GM12872 (cell line): ENCODE measurements at regions not wholly inside any gene's neighbourhood (a gene's known extent, or its start where the extent isn't known, plus 50 kb on each side); places are given as distances from the start of the nearest gene placed in this dataset.

Experiments used
- CTCF ChIP-seq: IDR thresholded peaks from 3 replicates; pipeline ENCODE4 v1.5.1; 2011; ENCODE audit warnings: low read depth, mild to moderate bottlenecking, low read length, moderate library complexity; ENCODE audit not compliant: insufficient read depth

- TF ChIP-seq CTCF, result no peak
These were observed 345.9 kb downstream of the MSX2 start for GRCh38 chr5:175070283-175070682.

GRCh38 chr5:175060257-175060656 is 335.9 kb downstream of the MSX2 start:
- no peak for TF ChIP-seq CTCF

GRCh38 chr5:175059687-175060211 is 335.4 kb downstream of the MSX2 start:
- no peak for TF ChIP-seq CTCF

GRCh38 chr5:175056831-175057230 is 332.4 kb downstream of the MSX2 start:
- no peak for TF ChIP-seq CTCF

GRCh38 chr5:175054243-175054642 is 329.9 kb downstream of the MSX2 start:
- TF ChIP-seq CTCF, result no peak

GRCh38 chr5:175052351-175052750 is 328.0 kb downstream of the MSX2 start:
- no peak for TF ChIP-seq CTCF

- no peak for TF ChIP-seq CTCF
These were observed 322.7 kb downstream of the MSX2 start for GRCh38 chr5:175047048-175047447.
